Spleen (tissue), 11 donors: ENCODE measurements at regions not wholly inside any gene's neighbourhood (a gene's known extent, or its start where the extent isn't known, plus 50 kb on each side); places are given as distances from the start of the nearest gene placed in this dataset.
"Not testable (repeated sequence)": the region's sequence is repeated elsewhere in the genome, so short reads cannot be mapped to it uniquely, and the experiment has no call there.

Source experiments
- DNase-seq: peaks from one replicate; pipeline ENCODE4 v3.0.0-alpha.2; 2020
- H3K27ac ChIP-seq, 8 donors: fragments of 200-600 bp; sonication (generic) in 7 of 8; 1 replicate in 4 of 8; 2 replicates in 4 of 8; pipeline versions ENCODE4 v1.5.0 to v1.8.0; 2016 to 2021; ENCODE audit warnings: inconsistent platforms in 4 of 8, mild to moderate bottlenecking in 4 of 8, moderate library complexity in 1 of 8
- H3K27me3 ChIP-seq, 7 donors: fragments of 200-600 bp; sonication (generic) in 6 of 7; replicated peaks in 1 of 7; 1 replicate in 4 of 7; 2 replicates in 3 of 7; pipeline versions ENCODE4 v1.5.0 to v1.8.0; 2016 to 2021; ENCODE audit warnings: inconsistent platforms in 3 of 7, mild to moderate bottlenecking in 1 of 7
- H3K36me3 ChIP-seq, 6 donors: fragments of 200-600 bp; sonication (generic) in 5 of 6; 1 replicate in 4 of 6; 2 replicates in 2 of 6; pipeline versions ENCODE4 v1.5.0 to v1.8.0; 2016 to 2021; ENCODE audit warnings: inconsistent platforms in 2 of 6
- H3K4me1 ChIP-seq, 6 donors: fragments of 200-600 bp; sonication (generic) in 5 of 6; 1 replicate in 3 of 6; 2 replicates in 3 of 6; pipeline versions ENCODE4 v1.5.0 to v1.8.0; 2016 to 2021; ENCODE audit warnings: inconsistent platforms in 3 of 6
- H3K4me3 ChIP-seq, 8 donors: fragments of 200-600 bp; sonication (generic) in 7 of 8; 1 replicate in 4 of 8; 2 replicates in 4 of 8; pipeline versions ENCODE4 v1.5.0 to v1.8.0; 2016 to 2021; ENCODE audit warnings: inconsistent platforms in 4 of 8, mild to moderate bottlenecking in 4 of 8, moderate library complexity in 2 of 8
- H3K9me3 ChIP-seq, 8 donors: fragments of 200-600 bp; sonication (generic) in 7 of 8; 1 replicate in 4 of 8; 2 replicates in 4 of 8; pipeline versions ENCODE4 v1.5.0 to v1.8.0; 2016 to 2021; ENCODE audit warnings: inconsistent platforms in 4 of 8
- CTCF ChIP-seq, 11 experiments: fragments of 200-600 bp in 7 of 11; fragments of 450-650 bp in 4 of 11; sonication (generic) in 4 of 11; IDR thresholded peaks in 8 of 11; conservative IDR thresholded peaks in 3 of 11; 1 replicate in 7 of 11; 2 replicates in 4 of 11; pipeline versions ENCODE4 v1.4.0 to v1.8.0; 2016 to 2021; ENCODE audit warnings: antibody characterized with exemption in 11 of 11, inconsistent platforms in 4 of 11, mild to moderate bottlenecking in 1 of 11
- POLR2A ChIP-seq, 3 donors: fragments of 450-650 bp; IDR thresholded peaks; one replicate each; pipeline ENCODE4 v1.5.1; 2017; ENCODE audit warnings: antibody characterized with exemption in 3 of 3, mild to moderate bottlenecking in 1 of 3
- POLR2AphosphoS5 ChIP-seq, 3 donors: sonication (generic); formaldehyde crosslinking; IDR thresholded peaks; one replicate each; pipeline ENCODE4 v1.5.1; 2017; ENCODE audit warnings: antibody characterized with exemption in 3 of 3
- WGBS, 5 donors: extraction: QIAGEN DNeasy Blood & Tissue Kit in 3 of 5; methylation state at CpG; one replicate each; pipeline versions ENCODE4 v1.1.5 to v1.1.7; 2013 to 2018; 5-methylcytosine and 5-hydroxymethylcytosine counted together
- intact Hi-C: fragments of 100-400 bp; cut with DNase I; formaldehyde crosslinking; loops from one replicate; pipeline ENCODE4 v1.15.0; 2023; ENCODE audit warnings: low total_unique reads
- donor health status: healthy with polysubstance abuse.
- donor health status: DM: no; HTN: no; CAD: no; lungs with moderate emphysema.
- donor health status: DM: no; HTN: no; CAD: no.
- donor health status: Bipolar disorder and iron deficiency.
- donor health status: healthy.
- donor health status: DM: no; HTN: no; CAD: no.
- donor health status: DM: yes; HTN: yes; CAD: no.

DNA sequence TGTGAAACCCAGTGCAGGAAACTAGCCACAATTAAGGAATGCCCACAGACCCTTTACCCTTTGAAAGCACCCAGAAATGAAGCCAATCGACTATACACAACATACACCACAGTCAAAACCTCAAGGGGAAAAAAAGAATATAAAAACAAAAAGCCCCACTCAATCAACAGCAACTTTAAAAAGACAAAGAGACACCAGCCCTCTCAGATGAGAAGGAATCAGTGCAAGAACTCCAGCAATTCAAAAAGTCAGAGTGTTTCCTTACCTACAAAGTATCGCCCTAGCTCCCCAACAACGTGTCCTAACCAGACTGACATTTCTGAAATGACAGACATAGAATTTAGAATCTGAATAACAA lies 147.7 kb downstream of the CHD1L start:
- TF ChIP-seq POLR2A (IDR thresholded peaks at IDR 0.05) (no peak), CTCF (IDR thresholded peaks at IDR 0.05 in 8 of 11, conservative IDR thresholded peaks at IDR 0.05 in 3 of 11) (peak in 4 of 11 experiments; percentile 9 to 25 (median 10))
- DNase-seq: no peak
- Histone ChIP-seq H3K36me3 (no peaks in the 10 kb centered on the region), H3K4me1 (no peaks in the 10 kb centered on the region), H3K4me3 (no peak overlapping the region), H3K9me3 (peaks cover 0 to 11% (median 9%) of the 10 kb centered on the region in 8 donors), H3K27ac (no peak overlapping the region), H3K27me3 (peaks cover 0 to 19% (median 0%) of the 10 kb centered on the region in 7 donors)
- WGBS, 5 donors: 23 to 39% (median 29%) methylated on average over 3 of the region's 3 CpGs
- intact Hi-C loops: loop anchor here (5.0 kb wide), 1 partner anchor 118 kb away; no protein-coding TSS in a partner anchor

DNA sequence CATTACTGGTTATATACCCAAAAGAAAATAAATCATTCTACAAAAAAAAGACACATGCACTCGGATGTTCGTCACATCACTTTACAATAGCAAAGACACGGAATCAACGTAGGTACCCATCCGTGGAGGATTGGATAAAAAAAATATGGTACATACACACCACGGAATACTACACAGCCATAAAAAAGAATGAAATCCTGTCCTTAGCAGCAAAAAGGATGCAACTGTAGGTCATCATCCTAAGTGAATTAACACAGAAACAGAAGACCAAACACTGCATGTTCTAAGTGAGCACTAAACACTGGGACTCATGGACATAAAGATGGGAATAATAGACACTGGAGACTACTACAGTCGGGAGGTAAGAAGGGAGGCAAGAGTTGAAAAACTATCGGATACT lies 148.6 kb downstream of the CHD1L start:
- WGBS, 5 donors: 77 to 94% (median 79%) methylated on average over 8 of the region's 8 CpGs
- H3K9me3 ChIP-seq: peaks cover 0 to 11% (median 9%) of the 10 kb centered on the region in 8 donors
- intact Hi-C loops: loop anchor here (5.0 kb wide), 1 partner anchor 119 kb away; no protein-coding TSS in a partner anchor

DNA sequence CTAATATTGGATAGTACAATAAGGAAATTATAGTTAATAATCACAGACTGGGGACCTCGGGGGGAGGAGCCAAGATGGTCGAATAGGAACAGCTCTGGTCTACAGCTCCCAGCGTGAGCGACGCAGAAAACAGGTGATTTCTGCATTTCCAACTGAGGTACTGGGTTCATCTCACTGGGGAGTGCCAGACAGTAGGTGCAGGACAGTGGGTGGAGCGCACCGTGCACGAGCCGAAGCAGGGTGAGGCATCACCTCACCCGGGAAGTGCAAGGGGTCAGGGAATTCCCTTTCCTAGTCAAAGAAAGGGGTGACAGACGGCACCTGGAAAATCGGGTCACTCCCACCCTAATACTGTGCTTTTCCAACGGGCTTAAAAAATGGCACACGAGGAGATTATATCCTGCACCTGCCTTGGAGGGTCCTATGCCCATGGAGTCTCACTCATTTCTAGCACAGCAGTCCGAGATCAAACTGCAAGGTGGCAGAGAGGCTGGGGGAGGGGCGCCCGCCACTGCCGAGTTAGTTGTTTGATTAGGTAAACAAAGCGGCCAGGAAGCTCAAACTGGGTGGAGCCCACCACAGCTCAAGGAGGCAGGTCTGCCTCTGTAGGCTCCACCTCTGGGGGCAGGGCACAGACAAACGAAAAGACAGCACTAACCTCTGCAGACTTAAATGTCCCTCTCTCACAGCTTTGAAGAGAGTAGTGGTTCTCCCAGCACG lies 138.8 kb upstream of the BCL9 start:
- 84 to 91% (median 86%) methylated on average over 19 to 21 of the region's 21 CpGs for WGBS, 5 donors
- intact Hi-C loops, H3K27ac ChIP-seq, H3K4me3 ChIP-seq, H3K36me3 ChIP-seq, DNase-seq, H3K4me1 ChIP-seq: not testable (repeated sequence)
- peaks cover 0 to 34% (median 0%) of the 10 kb centered on the region in 7 donors for H3K27me3 ChIP-seq
- peaks cover 0 to 14% (median 3%) of the 10 kb centered on the region in 8 donors for H3K9me3 ChIP-seq

More for the DNA sequence above, 148.6 kb downstream of the CHD1L start:
- H3K4me1 ChIP-seq: no peaks in the 10 kb centered on the region
- no peak for DNase-seq
- H3K36me3 ChIP-seq: no peaks in the 10 kb centered on the region
- H3K27ac ChIP-seq: no peak overlapping the region
- TF ChIP-seq POLR2AphosphoS5 (IDR thresholded peaks at IDR 0.05): no peak
- TF ChIP-seq CTCF (IDR thresholded peaks at IDR 0.05 in 8 of 11, conservative IDR thresholded peaks at IDR 0.05 in 3 of 11): no peak
- TF ChIP-seq POLR2A (IDR thresholded peaks at IDR 0.05): no peak
- H3K27me3 ChIP-seq: peaks cover 0 to 19% (median 0%) of the 10 kb centered on the region in 7 donors
- no peak overlapping the region for H3K4me3 ChIP-seq

DNA sequence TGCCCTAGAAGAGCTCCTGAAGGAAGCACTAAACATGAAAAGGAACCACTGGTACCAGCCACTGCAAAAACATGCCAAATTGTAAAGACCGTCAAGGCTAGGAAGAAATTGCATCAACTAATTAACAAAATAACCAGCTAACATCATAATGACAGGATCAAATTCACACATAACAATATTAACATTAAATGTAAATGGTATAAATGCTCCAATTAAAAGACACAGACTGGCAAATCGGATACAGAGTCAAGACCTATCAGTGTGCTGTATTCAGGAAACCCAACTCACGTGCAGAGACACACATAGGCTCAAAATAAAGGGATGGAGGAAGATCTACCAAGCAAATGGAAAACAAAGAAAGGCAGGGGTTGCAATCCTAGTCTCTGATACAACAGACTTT lies 137.0 kb upstream of the BCL9 start:
- H3K4me1 ChIP-seq, intact Hi-C loops, DNase-seq, H3K27ac ChIP-seq, H3K4me3 ChIP-seq, H3K36me3 ChIP-seq: not testable (repeated sequence)
- Histone ChIP-seq H3K9me3 (peaks cover 0 to 14% (median 3%) of the 10 kb centered on the region in 8 donors), H3K27me3 (peaks cover 0 to 34% (median 0%) of the 10 kb centered on the region in 7 donors)
- 83 to 91% (median 88%) methylated on average over 3 of the region's 3 CpGs for WGBS, 5 donors

- no peak overlapping the region for H3K27ac ChIP-seq
- H3K4me3 ChIP-seq: no peak overlapping the region
- 89 to 100% (median 96%) methylated on average over 1 of the region's 1 CpG for WGBS, 5 donors
- H3K27me3 ChIP-seq: peaks cover 0 to 4% (median 0%) of the 10 kb centered on the region in 7 donors
- peaks cover 0 to 18% (median 4%) of the 10 kb centered on the region in 8 donors for H3K9me3 ChIP-seq
- no peak for DNase-seq
- no peaks in the 10 kb centered on the region for H3K4me1 ChIP-seq
- no peak for TF ChIP-seq POLR2AphosphoS5 (IDR thresholded peaks at IDR 0.05)
- no peak for TF ChIP-seq CTCF (IDR thresholded peaks at IDR 0.05 in 8 of 11, conservative IDR thresholded peaks at IDR 0.05 in 3 of 11)
- TF ChIP-seq POLR2A (IDR thresholded peaks at IDR 0.05): no peak
- H3K36me3 ChIP-seq: no peaks in the 10 kb centered on the region
- intact Hi-C loops: no loop called here
Observed at GRCh38 chr1:147409886-147410285, 131.4 kb upstream of the BCL9 start.
